Tibial nerve (tissue), 4 donors: ENCODE measurements at regions not wholly inside any gene's neighbourhood (a gene's known extent, or its start where the extent isn't known, plus 50 kb on each side); places are given as distances from the start of the nearest gene placed in this dataset.

Experiments used
- DNase-seq, 2 donors: peaks; one replicate each; pipeline ENCODE4 v3.0.0-alpha.2; 2019; ENCODE audit warnings: low spot score in 2 of 2
- H3K27ac ChIP-seq, 4 donors: fragments of 200-600 bp; sonication (generic) in 3 of 4; one replicate each; pipeline ENCODE4 v1.5.1; 2017 to 2019; ENCODE audit warnings: mild to moderate bottlenecking in 1 of 4
- H3K27me3 ChIP-seq, 2 donors: fragments of 200-600 bp; sonication (generic) in 1 of 2; one replicate each; pipeline versions ENCODE4 v1.5.1 to v1.6.0; 2017 to 2019
- H3K36me3 ChIP-seq, 3 donors: fragments of 200-600 bp; sonication (generic); one replicate each; pipeline ENCODE4 v1.5.1; 2018 to 2019
- H3K4me1 ChIP-seq, 4 donors: fragments of 200-600 bp; sonication (generic) in 3 of 4; one replicate each; pipeline ENCODE4 v1.5.1; 2017 to 2019
- H3K4me3 ChIP-seq, 4 donors: fragments of 200-600 bp; sonication (generic) in 3 of 4; one replicate each; pipeline ENCODE4 v1.5.1; 2017 to 2019; ENCODE audit warnings: mild to moderate bottlenecking in 1 of 4, moderate library complexity in 1 of 4
- H3K9me3 ChIP-seq, 4 donors: fragments of 200-600 bp; sonication (generic) in 3 of 4; one replicate each; pipeline ENCODE4 v1.5.1; 2017 to 2019
- EP300 ChIP-seq, 2 donors: sonication (generic); formaldehyde crosslinking; IDR thresholded peaks; one replicate each; pipeline ENCODE4 v1.6.1; 2017; ENCODE audit warnings: antibody characterized with exemption in 2 of 2, mild to moderate bottlenecking in 1 of 2
- POLR2A ChIP-seq, 2 donors: fragments of 450-650 bp; IDR thresholded peaks; one replicate each; pipeline ENCODE4 v1.6.1; 2017; ENCODE audit warnings: antibody characterized with exemption in 2 of 2, mild to moderate bottlenecking in 2 of 2, moderate library complexity in 2 of 2
- whole genome bisulfite sequencing, 2 donors: methylation state at CpG; one replicate each; pipeline ENCODE4 v1.1.5; 2018; 5-methylcytosine and 5-hydroxymethylcytosine counted together
- TF ChIP-seq, protein P1 (sequence below), 5 experiments: fragments of 200-600 bp in 3 of 5; fragments of 450-650 bp in 2 of 5; sonication (generic) in 3 of 5; IDR thresholded peaks; one replicate each; pipeline ENCODE4 v1.5.1; 2016 to 2019; ENCODE audit warnings: antibody characterized with exemption in 5 of 5, mild to moderate bottlenecking in 3 of 5, moderate library complexity in 2 of 5

GRCh38 chr9:673264-673965 lies 168.1 kb upstream of the DMRT1 start:
- H3K4me1 ChIP-seq = peaks cover 0 to 33% (median 5%) of the 10 kb centered on the region in 4 donors
- peaks cover 0 to 21% (median 0%) of the 10 kb centered on the region in 4 donors for H3K9me3 ChIP-seq
- no peak for DNase-seq
- 61 to 73% methylated on average over 9 of the region's 9 CpGs for WGBS, 2 donors
- H3K27me3 ChIP-seq = no peaks in the 10 kb centered on the region
- peak overlapping the region in 2 of 4 donors; percentile 33 to 58 for H3K27ac ChIP-seq
- no peak overlapping the region for H3K4me3 ChIP-seq
- TF ChIP-seq, protein P1, sequence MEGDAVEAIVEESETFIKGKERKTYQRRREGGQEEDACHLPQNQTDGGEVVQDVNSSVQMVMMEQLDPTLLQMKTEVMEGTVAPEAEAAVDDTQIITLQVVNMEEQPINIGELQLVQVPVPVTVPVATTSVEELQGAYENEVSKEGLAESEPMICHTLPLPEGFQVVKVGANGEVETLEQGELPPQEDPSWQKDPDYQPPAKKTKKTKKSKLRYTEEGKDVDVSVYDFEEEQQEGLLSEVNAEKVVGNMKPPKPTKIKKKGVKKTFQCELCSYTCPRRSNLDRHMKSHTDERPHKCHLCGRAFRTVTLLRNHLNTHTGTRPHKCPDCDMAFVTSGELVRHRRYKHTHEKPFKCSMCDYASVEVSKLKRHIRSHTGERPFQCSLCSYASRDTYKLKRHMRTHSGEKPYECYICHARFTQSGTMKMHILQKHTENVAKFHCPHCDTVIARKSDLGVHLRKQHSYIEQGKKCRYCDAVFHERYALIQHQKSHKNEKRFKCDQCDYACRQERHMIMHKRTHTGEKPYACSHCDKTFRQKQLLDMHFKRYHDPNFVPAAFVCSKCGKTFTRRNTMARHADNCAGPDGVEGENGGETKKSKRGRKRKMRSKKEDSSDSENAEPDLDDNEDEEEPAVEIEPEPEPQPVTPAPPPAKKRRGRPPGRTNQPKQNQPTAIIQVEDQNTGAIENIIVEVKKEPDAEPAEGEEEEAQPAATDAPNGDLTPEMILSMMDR (IDR thresholded peaks at IDR 0.05) = no peak
- TF ChIP-seq EP300 (IDR thresholded peaks at IDR 0.05) (no peak), POLR2A (IDR thresholded peaks at IDR 0.05) (no peak)
- H3K36me3 ChIP-seq = no peaks in the 10 kb centered on the region

- Histone ChIP-seq H3K27ac (peak overlapping the region in 2 of 4 donors; percentile 33 to 58), H3K4me3 (no peak overlapping the region), H3K27me3 (no peaks in the 10 kb centered on the region), H3K4me1 (peaks cover 0 to 34% (median 5%) of the 10 kb centered on the region in 4 donors), H3K9me3 (peaks cover 0 to 15% (median 0%) of the 10 kb centered on the region in 4 donors), H3K36me3 (no peaks in the 10 kb centered on the region)
- no peak for DNase-seq
- TF ChIP-seq, protein P1 (IDR thresholded peaks at IDR 0.05) = no peak
- TF ChIP-seq POLR2A (IDR thresholded peaks at IDR 0.05) = no peak
- TF ChIP-seq EP300 (IDR thresholded peaks at IDR 0.05) = no peak
- WGBS, 2 donors = 38 to 41% methylated on average over 3 of the region's 3 CpGs
Measured at GRCh38 chr9:673966-674526, 167.5 kb upstream of the DMRT1 start.

- H3K9me3 ChIP-seq = no peaks in the 10 kb centered on the region
- WGBS, 2 donors = 84 to 87% methylated on average over 4 of the region's 4 CpGs
- H3K4me3 ChIP-seq = no peak overlapping the region
- H3K27ac ChIP-seq = no peak overlapping the region
- H3K36me3 ChIP-seq = no peaks in the 10 kb centered on the region
- H3K27me3 ChIP-seq = no peaks in the 10 kb centered on the region
- peaks cover 0 to 34% (median 5%) of the 10 kb centered on the region in 4 donors for H3K4me1 ChIP-seq
- TF ChIP-seq, protein P1 (IDR thresholded peaks at IDR 0.05) = no peak
- TF ChIP-seq EP300 (IDR thresholded peaks at IDR 0.05) = no peak
- no peak for TF ChIP-seq POLR2A (IDR thresholded peaks at IDR 0.05)
- DNase-seq = no peak
Measured at GRCh38 chr9:675697-676370, 165.7 kb upstream of the DMRT1 start.

DNA sequence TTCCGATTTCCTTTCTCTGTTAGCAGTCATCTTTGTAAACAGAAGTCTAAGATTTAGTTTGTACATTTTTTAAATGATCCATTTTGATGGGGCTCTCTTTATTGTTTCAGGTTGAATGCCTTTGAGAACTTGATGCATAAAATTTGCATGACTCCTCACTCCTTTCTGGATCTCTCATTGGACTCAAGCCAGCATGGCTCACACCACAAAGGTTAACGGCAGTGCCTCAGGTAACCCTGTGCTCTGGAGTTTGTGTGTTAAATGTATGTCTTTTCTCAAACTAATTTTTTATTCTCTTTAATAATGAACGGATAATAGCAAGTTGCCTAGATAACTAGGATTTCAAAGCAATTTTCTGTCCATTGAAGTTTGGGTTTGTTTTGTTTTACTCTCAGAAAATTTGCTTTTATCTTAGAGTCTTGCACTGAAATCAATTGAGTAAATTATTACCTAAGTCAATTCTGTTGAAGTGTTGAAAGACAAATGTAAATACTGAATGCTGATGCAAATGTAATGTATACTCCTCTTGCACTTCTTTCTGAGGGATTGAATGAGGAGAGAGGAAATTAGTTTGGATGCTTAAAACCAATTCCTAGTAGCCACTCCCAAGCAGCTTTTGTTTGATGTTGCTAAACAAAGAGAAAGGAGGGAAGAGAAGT lies 164.6 kb upstream of the DMRT1 start:
- Histone ChIP-seq H3K36me3 (no peaks in the 10 kb centered on the region), H3K4me1 (peaks cover 0 to 34% (median 5%) of the 10 kb centered on the region in 4 donors), H3K4me3 (peak overlapping the region in 3 of 4 donors; percentile 15 to 46 (median 21)), H3K27me3 (no peaks in the 10 kb centered on the region), H3K9me3 (no peaks in the 10 kb centered on the region), H3K27ac (peak overlapping the region in 3 of 4 donors; percentile 42 to 75 (median 63))
- no peak for DNase-seq
- no peak for TF ChIP-seq POLR2A (IDR thresholded peaks at IDR 0.05)
- no peak for TF ChIP-seq EP300 (IDR thresholded peaks at IDR 0.05)
- TF ChIP-seq, protein P1 (IDR thresholded peaks at IDR 0.05) = no peak
- 80 to 82% methylated on average over 3 of the region's 3 CpGs for WGBS, 2 donors
